K562 (cell line): ENCODE measurements at regions not wholly inside any gene's neighbourhood (a gene's known extent, or its start where the extent isn't known, plus 50 kb on each side); places are given as distances from the start of the nearest gene placed in this dataset.

Experiments used
- ATAC-seq: fragments of 200-7000 bp; cut with Tn5 transposase; 3 replicates; pipeline ENCODE4 v1.9.1; 2020; ENCODE audit warnings: moderate library complexity
- BruUV-seq: library from RNA; stranded (reverse); fragments of 400-500 nt; replicated peaks from 2 replicates; lab custom pipeline; 2021; lab: Mats Ljungman, UMichigan
- CTCF ChIA-PET: fragments of 300-600 bp; formaldehyde crosslinking; extraction: SDS; loops from one replicate; lab custom pipeline; 2021; ENCODE audit warnings: low intra/inter-chr PET ratio; lab: Yijun Ruan, JAX
- POLR2A ChIA-PET: fragments of 300-600, 350-650 bp; sonication (Branson Sonifier 250); formaldehyde crosslinking; extraction: SDS; loops from one replicate; lab custom pipeline; 2021; ENCODE audit warnings: antibody characterized with exemption, inconsistent platforms; lab: Yijun Ruan, JAX
- DNase-seq, 4 experiments: peaks; one replicate each; pipeline versions ENCODE4 v3.0.0 to v3.0.0-alpha.2; 2011 to 2018; ENCODE audit warnings: low spot score in 3 of 4, mixed read lengths in 3 of 4; ENCODE audit errors: extremely low read depth in 1 of 4
- FAIRE-seq: peaks from 2 replicates; lab custom pipeline; 2011; peaks lifted over from hg19 to GRCh38; lab: Jason Lieb, UNC
- H2AFZ ChIP-seq: 2 replicates; pipeline ENCODE4 v1.6.0; 2011; ENCODE audit warnings: low read depth, low read length, control low read depth, inconsistent platforms
- H3K27ac ChIP-seq: fragments of 200-600 bp; 3 replicates; pipeline ENCODE4 v1.8.0; 2011; ENCODE audit warnings: low read depth, mild to moderate bottlenecking, control low read depth, inconsistent platforms, low read length, moderate library complexity, mixed read lengths; ENCODE audit errors: extremely low read depth
- H3K27me3 ChIP-seq, 2 experiments: fragments of 300-600 bp in 1 of 2; 2 replicates in 1 of 2; 3 replicates in 1 of 2; pipeline versions ENCODE4 v1.6.0 to v1.8.0; 2011; ENCODE audit warnings: inconsistent platforms in 2 of 2, low read length in 2 of 2, mild to moderate bottlenecking in 1 of 2, mixed read lengths in 1 of 2, moderate library complexity in 1 of 2; ENCODE audit not compliant: control insufficient read depth in 2 of 2, insufficient read depth in 2 of 2
- H3K36me3 ChIP-seq: fragments of 300-600 bp; 3 replicates; pipeline ENCODE4 v1.8.0; 2011; ENCODE audit warnings: mild to moderate bottlenecking, low read length, inconsistent platforms; ENCODE audit not compliant: control insufficient read depth, insufficient read depth
- H3K4me1 ChIP-seq, 2 experiments: fragments of 200-600 bp in 1 of 2; replicated peaks in 1 of 2; 2 replicates in 1 of 2; 3 replicates in 1 of 2; pipeline versions ENCODE4 v1.5.1 to v1.8.0; 2011; ENCODE audit warnings: inconsistent platforms in 2 of 2, low read length in 2 of 2, mild to moderate bottlenecking in 1 of 2, mixed read lengths in 1 of 2, moderate library complexity in 1 of 2; ENCODE audit not compliant: control insufficient read depth in 2 of 2, insufficient read depth in 2 of 2
- H3K4me2 ChIP-seq: 2 replicates; pipeline ENCODE4 v1.6.1; 2011; ENCODE audit warnings: low read length, control low read depth, inconsistent platforms, mixed read lengths; ENCODE audit not compliant: insufficient read depth
- H3K4me3 ChIP-seq: fragments of 200-600 bp; sonication (generic), shearing (Covaris generic); 2 replicates; pipeline ENCODE4 v1.5.1; 2016; ENCODE audit warnings: control low read depth, inconsistent platforms
- H3K79me2 ChIP-seq: fragments of 200-600 bp; 3 replicates; pipeline ENCODE4 v1.8.0; 2011; ENCODE audit warnings: low read length, inconsistent platforms; ENCODE audit not compliant: control insufficient read depth, insufficient read depth
- H3K9ac ChIP-seq, 2 experiments: 2 replicates each; pipeline versions ENCODE4 v1.6.0 to v1.6.1; 2011; ENCODE audit warnings: low read depth in 2 of 2, low read length in 2 of 2, control low read depth in 1 of 2, inconsistent platforms in 1 of 2, mild to moderate bottlenecking in 1 of 2, mixed read lengths in 1 of 2; ENCODE audit not compliant: insufficient read depth in 1 of 2
- H3K9me1 ChIP-seq: one replicate; pipeline ENCODE4 v1.6.0; 2011; ENCODE audit warnings: inconsistent platforms, mild to moderate bottlenecking, low read length, moderate library complexity; ENCODE audit not compliant: control insufficient read depth, insufficient read depth
- H3K9me3 ChIP-seq: replicated peaks from 2 replicates; pipeline ENCODE4 v1.5.1; 2011; ENCODE audit warnings: low read depth, low read length, inconsistent platforms; ENCODE audit not compliant: control insufficient read depth, insufficient read depth
- H4K20me1 ChIP-seq: replicated peaks from 2 replicates; pipeline ENCODE4 v1.6.1; 2011; ENCODE audit warnings: low read length, inconsistent platforms, mixed read lengths; ENCODE audit not compliant: control insufficient read depth, insufficient read depth
- ATF3 ChIP-seq, 2 experiments: fragments of 450-650 bp in 1 of 2; sonication (generic) in 1 of 2; formaldehyde crosslinking in 1 of 2; IDR thresholded peaks in 1 of 2; conservative IDR thresholded peaks in 1 of 2; 2 replicates each; pipeline versions ENCODE4 v1.6.1 to v1.8.1; 2016 to 2023; ENCODE audit warnings: mild to moderate bottlenecking in 2 of 2, moderate library complexity in 2 of 2, inconsistent platforms in 1 of 2, missing genetic modification reagents in 1 of 2
- FOXK1 ChIP-seq: sonication (generic); formaldehyde crosslinking; IDR thresholded peaks from 2 replicates; pipeline ENCODE4 v1.8.0; 2022; ENCODE audit warnings: missing genetic modification reagents, mild to moderate bottlenecking, borderline replicate concordance
- FOXO4 ChIP-seq: fragments of 450-650 bp; formaldehyde crosslinking; IDR thresholded peaks from 2 replicates; pipeline ENCODE4 v1.4.0; 2020; ENCODE audit warnings: mild to moderate bottlenecking, moderate library complexity
- KDM4B ChIP-seq, 2 experiments: fragments of 450-650 bp in 1 of 2; sonication (generic) in 1 of 2; IDR thresholded peaks; 2 replicates each; pipeline ENCODE4 v1.6.1; 2016 to 2017; ENCODE audit warnings: borderline replicate concordance in 2 of 2, antibody characterized with exemption in 1 of 2, low read depth in 1 of 2, mild to moderate bottlenecking in 1 of 2
- XRCC3 ChIP-seq: fragments of 450-650 bp; IDR thresholded peaks from 2 replicates; pipeline ENCODE4 v1.6.1; 2017; ENCODE audit warnings: mild to moderate bottlenecking, moderate library complexity
- WGBS: fragments of 100-300 bp; shearing (Covaris generic); methylation state at CpG from one replicate; pipeline ENCODE4 v1.1.6; 2016; ENCODE audit warnings: low coverage, mixed read lengths; ENCODE audit not compliant: insufficient coverage; ENCODE audit errors: missing lambda C conversion rate; 5-methylcytosine and 5-hydroxymethylcytosine counted together
- in situ Hi-C: fragments of 300-500 bp; cut with MboI; formaldehyde crosslinking; loops from 4 replicates; pipeline ENCODE4 v1.15.0; 2018; ENCODE audit warnings: inconsistent platforms, mixed read lengths
- intact Hi-C: fragments of 100-400 bp; cut with micrococcal nuclease; formaldehyde crosslinking; loops from 2 replicates; pipeline ENCODE4 v1.14.2; 2022
- TF ChIP-seq, protein P1 (sequence below): fragments of 250-450 bp; sonication (Bioruptor Pico); IDR thresholded peaks from 2 replicates; pipeline ENCODE4 v1.4.0; 2020; ENCODE audit warnings: borderline replicate concordance

- TF ChIP-seq ATF3 (IDR thresholded peaks at IDR 0.05) (no peak), ATF3 (CRISPR knock-in tag; conservative IDR thresholded peaks at IDR 0.05) (no peak), XRCC3 (no peak), FOXK1 (no peak)
These were observed 183.6 kb downstream of the GADD45G start (continued) for GRCh38 chr9:89788434-89788833.

DNA sequence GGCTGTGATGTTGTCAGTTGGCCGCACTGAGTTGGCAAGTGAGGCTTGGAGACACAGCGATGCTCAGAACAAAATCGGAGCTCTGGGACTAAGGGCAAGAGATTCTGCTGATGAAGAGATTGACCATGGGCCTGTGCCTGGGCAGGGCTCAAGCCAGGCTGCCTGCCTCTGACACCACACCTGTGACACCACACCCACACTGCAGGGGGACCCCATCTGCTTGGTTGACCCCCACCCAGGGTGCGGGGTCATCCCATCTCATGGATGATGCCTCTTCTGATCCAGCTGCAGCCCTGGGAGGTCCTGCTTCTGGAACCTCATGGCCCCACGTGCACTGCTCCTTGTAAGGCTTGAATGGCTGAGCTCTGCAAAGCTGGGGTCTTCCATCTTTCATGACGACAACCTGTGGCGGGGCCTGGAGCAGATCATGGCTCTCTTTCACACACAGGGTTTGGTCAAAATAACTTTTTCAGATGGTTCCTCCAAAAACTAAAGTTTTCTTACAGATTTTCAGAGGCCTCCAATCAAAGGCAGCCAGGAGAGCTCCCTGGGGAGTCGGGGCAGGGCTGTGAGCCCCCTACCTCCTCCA is 185.2 kb downstream of the GADD45G start:
- Histone ChIP-seq H3K4me1 (no peaks in the 10 kb centered on the region), H3K9ac (no peak overlapping the region), H3K4me2 (no peak overlapping the region), H3K9me1 (no peaks in the 10 kb centered on the region)
- CTCF ChIA-PET: no interaction called here
- in situ Hi-C loops: no loop called here
- no TSS peak for BruUV-seq
- no peak for FAIRE-seq
- POLR2A ChIA-PET: no interaction called here
- TF ChIP-seq, protein P1, sequence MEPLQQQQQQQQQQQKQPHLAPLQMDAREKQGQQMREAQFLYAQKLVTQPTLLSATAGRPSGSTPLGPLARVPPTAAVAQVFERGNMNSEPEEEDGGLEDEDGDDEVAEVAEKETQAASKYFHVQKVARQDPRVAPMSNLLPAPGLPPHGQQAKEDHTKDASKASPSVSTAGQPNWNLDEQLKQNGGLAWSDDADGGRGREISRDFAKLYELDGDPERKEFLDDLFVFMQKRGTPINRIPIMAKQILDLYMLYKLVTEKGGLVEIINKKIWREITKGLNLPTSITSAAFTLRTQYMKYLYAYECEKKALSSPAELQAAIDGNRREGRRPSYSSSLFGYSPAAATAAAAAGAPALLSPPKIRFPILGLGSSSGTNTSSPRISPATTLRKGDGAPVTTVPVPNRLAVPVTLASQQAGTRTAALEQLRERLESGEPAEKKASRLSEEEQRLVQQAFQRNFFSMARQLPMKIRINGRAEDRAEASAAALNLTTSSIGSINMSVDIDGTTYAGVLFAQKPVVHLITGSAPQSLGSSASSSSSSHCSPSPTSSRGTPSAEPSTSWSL (CRISPR knock-in tag): no peak
- TF ChIP-seq FOXO4 (CRISPR knock-in tag) (no peak), KDM4B (IDR thresholded peaks at IDR 0.05; ENCODE audit: borderline replicate concordance in 2 of 2, low read depth in 1 of 2) (no peak)
- TF ChIP-seq, all 486 proteins: peak for 0
- H3K27me3 ChIP-seq: no peaks in the 10 kb centered on the region
- H3K36me3 ChIP-seq: no peaks in the 10 kb centered on the region
- no peaks in the 10 kb centered on the region for H3K79me2 ChIP-seq
- H4K20me1 ChIP-seq: no peaks in the 10 kb centered on the region
- 2% methylated on average over 7 of the region's 8 CpGs for WGBS
- H3K27ac ChIP-seq: no peak overlapping the region
- intact Hi-C loops: no loop called here
- no peak for ATAC-seq
- no peak for DNase-seq
- H3K4me3 ChIP-seq: no peak overlapping the region
- no peaks in the 10 kb centered on the region for H3K9me3 ChIP-seq
- no peak overlapping the region for H2AFZ ChIP-seq
